A673 (cell line): ENCODE measurements at regions not wholly inside any gene's neighbourhood (a gene's known extent, or its start where the extent isn't known, plus 50 kb on each side); places are given as distances from the start of the nearest gene placed in this dataset.

Experiments used
- BruUV-seq: library from RNA; stranded (reverse); fragments of 400-500 nt; replicated peaks from 2 replicates; lab custom pipeline; 2021; lab: Mats Ljungman, UMichigan
- CTCF ChIA-PET: fragments of 300-600 bp; sonication (Branson Sonifier 250); formaldehyde crosslinking; loops from one replicate; lab custom pipeline; 2022; ENCODE audit warnings: antibody characterized with exemption; lab: Charles Lee
- POLR2A ChIA-PET: fragments of 300-600 bp; sonication (Branson Sonifier 250); formaldehyde crosslinking; loops from one replicate; lab custom pipeline; 2022; ENCODE audit warnings: antibody characterized with exemption; ENCODE audit not compliant: low non-redundant PET; lab: Charles Lee
- DNase-seq: peaks from one replicate; pipeline ENCODE4 v3.0.0-alpha.2; 2015; ENCODE audit warnings: low spot score
- H3K27ac ChIP-seq: fragments of 200-600 bp; sonication (generic); 2 replicates; pipeline ENCODE4 v1.5.1; 2016; ENCODE audit warnings: mixed run types, low read depth, mild to moderate bottlenecking, mixed read lengths, antibody characterized with exemption, low read length; ENCODE audit not compliant: poor library complexity, severe bottlenecking
- H3K27me3 ChIP-seq: fragments of 200-600 bp; sonication (generic); replicated peaks from 2 replicates; pipeline ENCODE4 v1.6.1; 2017; ENCODE audit warnings: mixed run types, low read depth, mild to moderate bottlenecking, mixed read lengths, antibody characterized with exemption, low read length; ENCODE audit not compliant: insufficient read depth, poor library complexity
- H3K36me3 ChIP-seq: fragments of 200-600 bp; sonication (generic); 2 replicates; pipeline ENCODE4 v1.6.1; 2016; ENCODE audit warnings: mixed run types, mild to moderate bottlenecking, mixed read lengths, antibody characterized with exemption, low read length; ENCODE audit not compliant: insufficient read depth, poor library complexity, severe bottlenecking
- H3K4me1 ChIP-seq: fragments of 200-600 bp; sonication (generic); 2 replicates; pipeline ENCODE4 v1.6.1; 2017; ENCODE audit warnings: mixed run types, mild to moderate bottlenecking, mixed read lengths, antibody characterized with exemption, low read length; ENCODE audit not compliant: insufficient read depth, poor library complexity, severe bottlenecking
- H3K4me3 ChIP-seq: fragments of 200-600 bp; sonication (generic); 2 replicates; pipeline ENCODE4 v1.5.1; 2016; ENCODE audit warnings: low read depth, mixed run types, mild to moderate bottlenecking, mixed read lengths, low read length; ENCODE audit not compliant: poor library complexity, severe bottlenecking
- H3K9me3 ChIP-seq: fragments of 200-600 bp; sonication (generic); 2 replicates; pipeline ENCODE4 v1.6.1; 2016; ENCODE audit warnings: mixed run types, low read depth, mild to moderate bottlenecking, mixed read lengths, antibody characterized with exemption, low read length; ENCODE audit not compliant: poor library complexity, severe bottlenecking
- EZH2 ChIP-seq: fragments of 200-600 bp; sonication (generic); IDR thresholded peaks from 2 replicates; pipeline ENCODE4 v1.6.1; 2017; ENCODE audit warnings: borderline replicate concordance, low read depth, mild to moderate bottlenecking, mixed read lengths, antibody characterized with exemption, low read length; ENCODE audit not compliant: poor library complexity, severe bottlenecking
- intact Hi-C: fragments of 100-400 bp; cut with micrococcal nuclease; formaldehyde crosslinking; loops from one replicate; pipeline ENCODE4 v1.10.0; 2022; ENCODE audit not compliant: unreplicated experiment
- TF ChIP-seq, protein P1 (sequence below): fragments of 300-800, 200-600 bp; sonication (generic); conservative IDR thresholded peaks from 2 replicates; pipeline ENCODE4 v1.5.1; 2017; ENCODE audit warnings: low read depth, mild to moderate bottlenecking, antibody characterized with exemption, low read length, moderate library complexity, mixed read lengths

DNA sequence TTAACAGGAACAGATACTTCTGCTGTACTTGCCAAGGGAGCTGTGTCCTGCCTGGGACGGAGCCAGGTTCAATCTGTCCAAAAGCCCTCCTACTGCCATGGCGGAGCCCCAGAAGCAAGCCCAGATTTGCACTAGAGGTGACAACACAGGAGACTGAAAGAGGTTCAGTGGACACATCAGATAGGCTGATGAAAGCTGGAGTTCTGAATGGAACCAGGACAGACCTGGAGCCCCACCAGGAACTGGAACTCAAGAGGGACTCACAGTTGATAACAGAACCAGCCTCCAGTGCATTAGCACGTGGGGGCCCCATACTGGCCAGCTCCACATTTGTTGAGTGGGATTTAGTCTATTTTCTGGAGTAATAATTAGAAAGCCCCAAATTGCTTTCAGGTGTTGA lies 315.5 kb downstream of the ARRDC4 start:
- no peak for DNase-seq
- TF ChIP-seq, protein P1, sequence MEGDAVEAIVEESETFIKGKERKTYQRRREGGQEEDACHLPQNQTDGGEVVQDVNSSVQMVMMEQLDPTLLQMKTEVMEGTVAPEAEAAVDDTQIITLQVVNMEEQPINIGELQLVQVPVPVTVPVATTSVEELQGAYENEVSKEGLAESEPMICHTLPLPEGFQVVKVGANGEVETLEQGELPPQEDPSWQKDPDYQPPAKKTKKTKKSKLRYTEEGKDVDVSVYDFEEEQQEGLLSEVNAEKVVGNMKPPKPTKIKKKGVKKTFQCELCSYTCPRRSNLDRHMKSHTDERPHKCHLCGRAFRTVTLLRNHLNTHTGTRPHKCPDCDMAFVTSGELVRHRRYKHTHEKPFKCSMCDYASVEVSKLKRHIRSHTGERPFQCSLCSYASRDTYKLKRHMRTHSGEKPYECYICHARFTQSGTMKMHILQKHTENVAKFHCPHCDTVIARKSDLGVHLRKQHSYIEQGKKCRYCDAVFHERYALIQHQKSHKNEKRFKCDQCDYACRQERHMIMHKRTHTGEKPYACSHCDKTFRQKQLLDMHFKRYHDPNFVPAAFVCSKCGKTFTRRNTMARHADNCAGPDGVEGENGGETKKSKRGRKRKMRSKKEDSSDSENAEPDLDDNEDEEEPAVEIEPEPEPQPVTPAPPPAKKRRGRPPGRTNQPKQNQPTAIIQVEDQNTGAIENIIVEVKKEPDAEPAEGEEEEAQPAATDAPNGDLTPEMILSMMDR: no peak
- no peak for TF ChIP-seq EZH2
- ChIA-PET POLR2A (no interaction called here), CTCF (no interaction called here)
- H3K4me3 ChIP-seq: no peak overlapping the region
- no peak overlapping the region for H3K27ac ChIP-seq
- H3K36me3 ChIP-seq: no peaks in the 10 kb centered on the region
- no peaks in the 10 kb centered on the region for H3K27me3 ChIP-seq
- no peaks in the 10 kb centered on the region for H3K4me1 ChIP-seq
- no peaks in the 10 kb centered on the region for H3K9me3 ChIP-seq
- intact Hi-C loops: no loop called here
- BruUV-seq: no TSS peak

GRCh38 chr15:98277602-98278001 lies 317.1 kb downstream of the ARRDC4 start:
- no peak for DNase-seq
- ChIA-PET POLR2A (no interaction called here), CTCF (no interaction called here)
- H3K4me3 ChIP-seq: no peak overlapping the region
- TF ChIP-seq EZH2: no peak
- TF ChIP-seq, protein P1: no peak
- H3K4me1 ChIP-seq: peaks cover 6% of the 10 kb centered on the region
- H3K36me3 ChIP-seq: no peaks in the 10 kb centered on the region
- no peak overlapping the region for H3K27ac ChIP-seq
- no peaks in the 10 kb centered on the region for H3K27me3 ChIP-seq
- BruUV-seq: no TSS peak
- H3K9me3 ChIP-seq: no peaks in the 10 kb centered on the region
- intact Hi-C loops: no loop called here

- no peaks in the 10 kb centered on the region for H3K27me3 ChIP-seq
- TF ChIP-seq, protein P1: no peak
- no peak for TF ChIP-seq EZH2
- peaks cover 11% of the 10 kb centered on the region for H3K4me1 ChIP-seq
- POLR2A ChIA-PET: no interaction called here
- intact Hi-C loops: no loop called here
- no TSS peak for BruUV-seq
- no peaks in the 10 kb centered on the region for H3K9me3 ChIP-seq
- no peak overlapping the region for H3K4me3 ChIP-seq
- CTCF ChIA-PET: no interaction called here
- H3K36me3 ChIP-seq: no peaks in the 10 kb centered on the region
- DNase-seq: no peak
- no peak overlapping the region for H3K27ac ChIP-seq
These were observed 319.9 kb downstream of the ARRDC4 start for GRCh38 chr15:98280284-98280975.
